A549 (cell line): ENCODE measurements at regions not wholly inside any gene's neighbourhood (a gene's known extent, or its start where the extent isn't known, plus 50 kb on each side); places are given as distances from the start of the nearest gene placed in this dataset.

Experiments
- CHD2 ChIP-seq: fragments of 150-350 bp; IDR thresholded peaks from 2 replicates; pipeline ENCODE4 v1.6.1; 2014; ENCODE audit warnings: low read length; ENCODE audit not compliant: partially characterized antibody
- EP300 ChIP-seq, 2 experiments: fragments of >200 bp; sonication (Bioruptor Twin); formaldehyde crosslinking; IDR thresholded peaks; 2 replicates in 1 of 2; 3 replicates in 1 of 2; pipeline ENCODE4 v1.6.1; 2016 to 2017
- HOXA7 ChIP-seq: fragments of 250-450 bp; sonication (Bioruptor Pico); IDR thresholded peaks from 2 replicates; pipeline ENCODE4 v1.5.0; 2020; ENCODE audit warnings: mild to moderate bottlenecking, moderate library complexity
- RCOR1 ChIP-seq: fragments of 150-350 bp; IDR thresholded peaks from 2 replicates; pipeline ENCODE4 v1.6.1; 2014; ENCODE audit warnings: antibody characterized with exemption, low read length, low read depth
- SMC3 ChIP-seq: fragments of >200 bp; sonication (Bioruptor Twin); formaldehyde crosslinking; IDR thresholded peaks from 3 replicates; pipeline ENCODE4 v1.6.1; 2018; ENCODE audit warnings: inconsistent platforms
- TP53 ChIP-seq: fragments of 250-450 bp; sonication (Bioruptor Pico); IDR thresholded peaks from 2 replicates; pipeline ENCODE4 v1.5.0; 2021; ENCODE audit warnings: mild to moderate bottlenecking, moderate library complexity
- TF ChIP-seq, protein P1 (sequence below): fragments of 200-600 bp; sonication (generic); IDR thresholded peaks from 2 replicates; pipeline ENCODE4 v1.6.1; 2016; ENCODE audit warnings: antibody characterized with exemption, mild to moderate bottlenecking, moderate library complexity
- TF ChIP-seq, protein P2 (sequence below): fragments of >200 bp; sonication (Bioruptor Twin); formaldehyde crosslinking; IDR thresholded peaks from 3 replicates; pipeline ENCODE4 v1.5.1; 2016
- TF ChIP-seq, protein P3 (sequence below): fragments of 450-650 bp; IDR thresholded peaks from 2 replicates; pipeline ENCODE4 v1.6.1; 2014; ENCODE audit warnings: antibody characterized with exemption

DNA sequence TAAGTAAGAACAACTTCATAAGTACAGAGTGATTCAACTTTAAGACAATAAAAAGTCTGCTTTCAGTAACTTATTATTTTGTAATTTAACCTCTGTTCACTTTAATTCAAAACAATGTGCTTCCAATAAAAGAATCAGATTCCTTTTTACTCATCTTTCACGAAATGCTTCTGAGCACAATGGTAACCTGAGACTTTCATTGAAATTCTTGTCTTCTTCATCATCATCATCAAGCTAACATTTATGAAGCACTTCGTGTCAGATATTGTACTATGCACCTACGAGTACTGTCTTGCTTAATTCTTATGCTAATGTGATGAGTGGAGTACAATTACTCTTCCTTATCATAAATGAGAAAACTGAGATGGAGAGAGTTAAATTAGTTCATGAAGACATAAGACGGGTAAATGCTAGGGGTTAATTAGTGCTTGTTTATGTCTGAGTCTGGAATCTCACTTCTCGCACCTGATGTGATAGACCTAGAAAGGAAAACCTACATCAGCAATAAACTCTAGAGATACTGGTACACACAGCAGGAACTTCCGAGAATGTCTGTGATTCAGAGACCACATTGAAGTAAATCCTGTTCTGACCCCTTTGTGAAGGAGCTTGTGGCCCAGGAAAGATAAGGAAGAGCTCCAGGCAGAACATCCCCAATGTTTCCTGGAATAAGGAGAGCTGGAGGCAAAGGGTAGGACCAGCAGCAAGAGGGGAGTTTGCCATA is 227.6 kb upstream of the ETAA1 start:
- TF ChIP-seq EP300 (IDR thresholded peaks at IDR 0.05) (no peak), RCOR1 (no peak), HOXA7 (CRISPR knock-in tag) (no peak), SMC3 (no peak), TP53 (CRISPR knock-in tag) (no peak), CHD2 (no peak)
- TF ChIP-seq, protein P1, sequence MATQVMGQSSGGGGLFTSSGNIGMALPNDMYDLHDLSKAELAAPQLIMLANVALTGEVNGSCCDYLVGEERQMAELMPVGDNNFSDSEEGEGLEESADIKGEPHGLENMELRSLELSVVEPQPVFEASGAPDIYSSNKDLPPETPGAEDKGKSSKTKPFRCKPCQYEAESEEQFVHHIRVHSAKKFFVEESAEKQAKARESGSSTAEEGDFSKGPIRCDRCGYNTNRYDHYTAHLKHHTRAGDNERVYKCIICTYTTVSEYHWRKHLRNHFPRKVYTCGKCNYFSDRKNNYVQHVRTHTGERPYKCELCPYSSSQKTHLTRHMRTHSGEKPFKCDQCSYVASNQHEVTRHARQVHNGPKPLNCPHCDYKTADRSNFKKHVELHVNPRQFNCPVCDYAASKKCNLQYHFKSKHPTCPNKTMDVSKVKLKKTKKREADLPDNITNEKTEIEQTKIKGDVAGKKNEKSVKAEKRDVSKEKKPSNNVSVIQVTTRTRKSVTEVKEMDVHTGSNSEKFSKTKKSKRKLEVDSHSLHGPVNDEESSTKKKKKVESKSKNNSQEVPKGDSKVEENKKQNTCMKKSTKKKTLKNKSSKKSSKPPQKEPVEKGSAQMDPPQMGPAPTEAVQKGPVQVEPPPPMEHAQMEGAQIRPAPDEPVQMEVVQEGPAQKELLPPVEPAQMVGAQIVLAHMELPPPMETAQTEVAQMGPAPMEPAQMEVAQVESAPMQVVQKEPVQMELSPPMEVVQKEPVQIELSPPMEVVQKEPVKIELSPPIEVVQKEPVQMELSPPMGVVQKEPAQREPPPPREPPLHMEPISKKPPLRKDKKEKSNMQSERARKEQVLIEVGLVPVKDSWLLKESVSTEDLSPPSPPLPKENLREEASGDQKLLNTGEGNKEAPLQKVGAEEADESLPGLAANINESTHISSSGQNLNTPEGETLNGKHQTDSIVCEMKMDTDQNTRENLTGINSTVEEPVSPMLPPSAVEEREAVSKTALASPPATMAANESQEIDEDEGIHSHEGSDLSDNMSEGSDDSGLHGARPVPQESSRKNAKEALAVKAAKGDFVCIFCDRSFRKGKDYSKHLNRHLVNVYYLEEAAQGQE, result no peak
- TF ChIP-seq, protein P2, sequence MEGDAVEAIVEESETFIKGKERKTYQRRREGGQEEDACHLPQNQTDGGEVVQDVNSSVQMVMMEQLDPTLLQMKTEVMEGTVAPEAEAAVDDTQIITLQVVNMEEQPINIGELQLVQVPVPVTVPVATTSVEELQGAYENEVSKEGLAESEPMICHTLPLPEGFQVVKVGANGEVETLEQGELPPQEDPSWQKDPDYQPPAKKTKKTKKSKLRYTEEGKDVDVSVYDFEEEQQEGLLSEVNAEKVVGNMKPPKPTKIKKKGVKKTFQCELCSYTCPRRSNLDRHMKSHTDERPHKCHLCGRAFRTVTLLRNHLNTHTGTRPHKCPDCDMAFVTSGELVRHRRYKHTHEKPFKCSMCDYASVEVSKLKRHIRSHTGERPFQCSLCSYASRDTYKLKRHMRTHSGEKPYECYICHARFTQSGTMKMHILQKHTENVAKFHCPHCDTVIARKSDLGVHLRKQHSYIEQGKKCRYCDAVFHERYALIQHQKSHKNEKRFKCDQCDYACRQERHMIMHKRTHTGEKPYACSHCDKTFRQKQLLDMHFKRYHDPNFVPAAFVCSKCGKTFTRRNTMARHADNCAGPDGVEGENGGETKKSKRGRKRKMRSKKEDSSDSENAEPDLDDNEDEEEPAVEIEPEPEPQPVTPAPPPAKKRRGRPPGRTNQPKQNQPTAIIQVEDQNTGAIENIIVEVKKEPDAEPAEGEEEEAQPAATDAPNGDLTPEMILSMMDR, result no peak
- TF ChIP-seq, protein P3, sequence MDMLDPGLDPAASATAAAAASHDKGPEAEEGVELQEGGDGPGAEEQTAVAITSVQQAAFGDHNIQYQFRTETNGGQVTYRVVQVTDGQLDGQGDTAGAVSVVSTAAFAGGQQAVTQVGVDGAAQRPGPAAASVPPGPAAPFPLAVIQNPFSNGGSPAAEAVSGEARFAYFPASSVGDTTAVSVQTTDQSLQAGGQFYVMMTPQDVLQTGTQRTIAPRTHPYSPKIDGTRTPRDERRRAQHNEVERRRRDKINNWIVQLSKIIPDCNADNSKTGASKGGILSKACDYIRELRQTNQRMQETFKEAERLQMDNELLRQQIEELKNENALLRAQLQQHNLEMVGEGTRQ, result no peak
